Esophagus (tissue), 2 donors: ENCODE measurements at regions not wholly inside any gene's neighbourhood (a gene's known extent, or its start where the extent isn't known, plus 50 kb on each side); places are given as distances from the start of the nearest gene placed in this dataset.
A peak's percentile ranks its signal among the peaks of the same experiment; 100 is the strongest.
"Not testable (repeated sequence)": the region's sequence is repeated elsewhere in the genome, so short reads cannot be mapped to it uniquely, and the experiment has no call there.

ENCODE experiments used
- H3K27ac ChIP-seq, 2 donors: one replicate each; pipeline ENCODE4 v1.5.1; 2013; ENCODE audit warnings: low read depth in 2 of 2, mild to moderate bottlenecking in 2 of 2, inconsistent platforms in 1 of 2, low read length in 1 of 2, moderate library complexity in 1 of 2
- H3K27me3 ChIP-seq, 2 donors: one replicate each; pipeline ENCODE4 v1.6.1; 2013; ENCODE audit warnings: low read length in 2 of 2, control low read depth in 1 of 2, mild to moderate bottlenecking in 1 of 2; ENCODE audit not compliant: insufficient read depth in 2 of 2, control insufficient read depth in 1 of 2
- H3K36me3 ChIP-seq, 2 donors: one replicate each; pipeline ENCODE4 v1.6.1; 2013; ENCODE audit warnings: low read length in 1 of 2; ENCODE audit not compliant: control insufficient read depth in 2 of 2, insufficient read depth in 2 of 2
- H3K4me1 ChIP-seq, 2 donors: one replicate each; pipeline ENCODE4 v1.6.1; 2013; ENCODE audit warnings: low read length in 1 of 2; ENCODE audit not compliant: control insufficient read depth in 2 of 2, insufficient read depth in 2 of 2
- H3K4me3 ChIP-seq, 2 donors: one replicate each; pipeline ENCODE4 v1.5.1; 2013; ENCODE audit warnings: low read length in 2 of 2, mild to moderate bottlenecking in 2 of 2, low read depth in 1 of 2, moderate library complexity in 1 of 2
- H3K9me3 ChIP-seq, 2 donors: one replicate each; pipeline ENCODE4 v1.6.1; 2013; ENCODE audit warnings: mild to moderate bottlenecking in 2 of 2, low read depth in 1 of 2, low read length in 1 of 2, moderate library complexity in 1 of 2; ENCODE audit not compliant: control insufficient read depth in 2 of 2, insufficient read depth in 1 of 2
- WGBS, 2 donors: extraction: QIAGEN DNeasy Blood & Tissue Kit; methylation state at CpG; one replicate each; pipeline ENCODE4 v1.1.7; 2013; 5-methylcytosine and 5-hydroxymethylcytosine counted together
- donor health status: healthy with polysubstance abuse.
- donor health status: Bipolar disorder and iron deficiency.

DNA sequence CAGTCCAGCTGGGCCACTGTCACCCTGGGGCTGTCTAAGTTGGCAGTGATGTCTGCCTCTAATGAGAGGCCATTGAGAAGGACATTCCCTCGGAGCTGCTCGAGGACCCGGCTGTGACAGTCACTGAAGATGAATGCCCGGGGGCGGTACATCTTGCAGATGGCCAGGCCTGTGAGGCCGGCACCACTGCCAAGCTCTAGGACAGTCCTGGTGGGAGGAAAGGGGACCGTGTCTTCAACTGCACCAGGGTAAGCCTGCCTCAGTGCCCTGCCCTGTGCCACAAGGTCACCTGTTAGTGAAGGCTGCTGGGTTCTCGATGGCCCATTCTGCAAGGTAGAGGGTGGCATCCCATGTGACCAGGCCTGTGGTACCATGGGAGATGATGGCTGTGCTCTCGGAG, 236.6 kb upstream of the FRG2C start:
- WGBS, 2 donors, result 88 to 89% methylated on average over 9 of the region's 9 CpGs
- Histone ChIP-seq H3K36me3 (peaks cover 8 to 34% of the 10 kb centered on the region in 2 donors), H3K27ac (peak overlapping the region in 1 of 2 donors; percentile 4)
- H3K4me3 ChIP-seq, H3K4me1 ChIP-seq, H3K9me3 ChIP-seq, H3K27me3 ChIP-seq: not testable (repeated sequence)

DNA sequence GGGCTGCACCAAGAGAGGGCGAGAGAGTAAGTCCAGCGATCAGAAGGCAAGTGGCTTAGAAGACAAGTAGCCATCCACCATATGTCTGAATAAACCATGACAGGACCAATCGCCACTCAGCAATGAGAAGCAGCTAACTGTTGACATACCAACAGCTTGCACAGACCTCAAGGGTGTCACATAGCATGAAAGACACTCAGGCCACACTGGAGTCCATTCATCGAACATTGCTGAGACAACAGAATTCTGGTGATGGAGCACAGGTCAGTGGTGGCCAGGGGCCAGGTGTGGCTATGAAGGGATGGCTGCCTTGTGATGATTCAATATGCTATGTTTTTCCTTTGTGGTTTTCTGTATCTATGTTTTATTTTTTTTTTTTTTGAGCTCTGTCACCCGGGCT, 236.2 kb upstream of the FRG2C start:
- WGBS, 2 donors, result 92% methylated on average over 5 of the region's 5 CpGs
- H3K9me3 ChIP-seq, H3K4me3 ChIP-seq, H3K4me1 ChIP-seq, H3K27me3 ChIP-seq: not testable (repeated sequence)
- H3K36me3 ChIP-seq, result peaks cover 8 to 33% of the 10 kb centered on the region in 2 donors
- peak overlapping the region in 1 of 2 donors; percentile 4 for H3K27ac ChIP-seq

DNA sequence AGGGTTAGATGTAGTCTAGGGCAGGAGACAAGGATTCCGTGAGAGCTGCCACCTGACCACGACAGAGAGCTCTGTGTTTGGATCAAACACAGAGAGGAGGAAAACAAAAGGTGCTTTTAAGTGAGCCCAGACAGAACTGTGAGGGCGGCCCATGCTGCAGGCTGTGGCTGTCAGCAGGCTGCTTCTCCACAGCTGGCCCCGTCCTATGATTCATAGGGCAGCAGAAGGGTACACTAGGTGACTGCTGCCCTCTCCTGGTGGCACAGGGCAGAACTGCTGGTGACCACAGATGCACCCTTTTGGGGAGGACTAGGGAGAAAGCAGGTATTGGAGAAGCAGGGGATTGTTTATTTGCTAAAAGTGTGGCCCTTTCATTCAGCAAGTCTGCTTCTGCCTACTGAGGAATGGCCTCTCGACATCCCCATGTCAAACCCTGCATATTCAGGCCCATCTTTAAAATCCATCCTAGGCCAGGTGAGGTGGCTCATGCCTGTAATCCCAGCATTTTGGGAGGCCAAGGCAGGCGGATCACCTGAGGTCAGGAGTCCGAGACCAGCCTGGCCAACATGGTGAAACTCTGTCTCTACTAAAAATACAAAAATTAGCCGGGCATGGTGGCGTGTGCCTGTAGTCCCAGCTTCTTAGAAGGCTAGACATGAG, 234.4 kb upstream of the FRG2C start:
- not testable (repeated sequence) for H3K4me3 ChIP-seq, H3K9me3 ChIP-seq, H3K27me3 ChIP-seq, H3K4me1 ChIP-seq
- H3K36me3 ChIP-seq, result peaks cover 8 to 30% of the 10 kb centered on the region in 2 donors
- H3K27ac ChIP-seq, result peak overlapping the region in 1 of 2 donors; percentile 31
- 56 to 57% methylated on average over 9 of the region's 9 CpGs for WGBS, 2 donors

DNA sequence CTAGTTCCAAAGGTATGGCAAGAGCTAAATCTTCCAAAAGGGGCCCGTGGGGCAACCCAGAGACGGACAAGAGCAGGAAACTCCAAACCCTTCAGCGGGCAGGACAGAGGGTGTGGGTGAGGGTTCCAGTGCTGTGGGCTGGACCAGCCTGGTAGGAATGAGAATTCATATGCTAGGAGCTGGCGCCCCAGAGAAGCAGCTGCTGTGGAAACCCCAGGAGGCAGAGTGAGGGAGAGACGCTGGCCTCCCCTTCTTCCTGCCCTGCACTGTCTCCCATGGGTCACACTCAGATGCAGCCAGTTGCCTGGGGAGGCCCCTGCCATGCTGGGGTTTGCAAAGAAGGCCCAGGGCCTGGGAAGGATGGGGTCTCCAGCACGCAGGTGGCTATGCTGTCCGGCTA, 233.7 kb upstream of the FRG2C start:
- H3K4me3 ChIP-seq, result not testable (repeated sequence)
- 88 to 89% methylated on average over 7 of the region's 7 CpGs for WGBS, 2 donors
- peaks cover 8 to 29% of the 10 kb centered on the region in 2 donors for H3K36me3 ChIP-seq

DNA sequence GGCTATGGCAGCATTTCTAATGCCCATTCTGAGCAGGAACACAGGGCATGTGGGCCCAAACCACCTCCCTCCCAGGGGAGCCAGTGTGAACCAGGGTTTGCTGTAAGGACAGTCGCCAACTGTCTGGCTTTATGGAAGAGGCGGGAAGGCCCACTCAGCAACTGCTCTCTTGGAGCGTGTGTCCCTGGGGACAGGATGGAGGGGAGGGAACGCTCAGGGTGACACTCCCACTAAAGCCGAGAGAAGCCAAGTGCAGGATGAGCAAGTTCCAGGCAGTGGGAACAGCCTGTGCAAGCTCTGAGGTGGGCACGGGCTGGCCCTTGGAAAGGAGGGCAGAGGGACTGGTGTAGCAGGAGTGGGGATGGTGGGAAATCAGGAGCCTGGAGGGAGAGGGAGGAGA, 233.0 kb upstream of the FRG2C start:
- WGBS, 2 donors, result 79% methylated on average over 6 of the region's 6 CpGs
- not testable (repeated sequence) for H3K27ac ChIP-seq

More for the DNA sequence above, 233.7 kb upstream of the FRG2C start:
- not testable (repeated sequence) for H3K27ac ChIP-seq, H3K9me3 ChIP-seq, H3K27me3 ChIP-seq, H3K4me1 ChIP-seq

DNA sequence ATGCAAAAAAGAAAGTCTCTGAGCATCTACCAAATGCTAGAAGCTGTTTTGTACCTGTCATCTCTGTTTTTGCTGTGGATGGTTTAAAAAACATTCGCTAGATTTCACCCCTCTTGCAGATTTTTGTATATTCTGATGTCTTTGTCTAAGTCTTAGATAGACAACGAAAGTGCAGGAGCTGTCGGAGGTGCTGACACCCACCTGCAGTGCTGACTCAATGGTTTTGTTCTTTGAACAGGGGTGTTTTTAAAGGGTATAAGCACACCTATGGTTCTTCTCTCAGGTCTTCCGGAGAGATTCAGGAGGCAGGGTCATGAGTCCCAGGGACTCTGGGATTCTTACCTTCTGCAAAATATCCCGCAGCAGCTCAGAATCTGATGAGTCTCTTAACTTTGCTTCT, 231.7 kb upstream of the FRG2C start:
- not testable (repeated sequence) for H3K4me1 ChIP-seq, H3K27me3 ChIP-seq, H3K9me3 ChIP-seq, H3K4me3 ChIP-seq, H3K27ac ChIP-seq
- 87 to 91% methylated on average over 5 of the region's 5 CpGs for WGBS, 2 donors
- H3K36me3 ChIP-seq, result peaks cover 7 to 15% of the 10 kb centered on the region in 2 donors

More for the DNA sequence above, 233.0 kb upstream of the FRG2C start:
- not testable (repeated sequence) for H3K27me3 ChIP-seq, H3K4me3 ChIP-seq, H3K4me1 ChIP-seq, H3K9me3 ChIP-seq
- peaks cover 8 to 22% of the 10 kb centered on the region in 2 donors for H3K36me3 ChIP-seq

DNA sequence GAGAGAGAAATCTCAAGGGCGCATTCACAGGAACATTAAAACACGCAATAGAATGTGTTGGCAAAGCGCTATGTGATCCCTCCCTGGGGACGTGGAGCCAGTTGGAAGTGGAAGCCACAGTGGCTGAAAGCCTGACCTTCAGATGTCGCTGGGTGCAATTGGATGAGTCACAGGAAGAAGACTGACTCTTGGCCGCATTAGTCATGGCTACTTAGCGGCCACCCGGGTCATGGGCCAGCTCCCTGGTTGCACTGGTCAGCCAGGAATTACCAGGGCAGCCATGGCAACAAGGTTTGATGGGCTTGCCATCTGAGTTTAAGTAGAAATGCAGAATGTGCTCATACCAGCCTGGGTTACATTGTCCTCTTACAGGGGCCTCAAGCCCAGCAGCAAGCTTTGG, 231.2 kb upstream of the FRG2C start:
- not testable (repeated sequence) for H3K4me3 ChIP-seq, H3K27me3 ChIP-seq, H3K4me1 ChIP-seq, H3K9me3 ChIP-seq
- 47 to 50% methylated on average over 8 of the region's 8 CpGs for WGBS, 2 donors
- Histone ChIP-seq H3K27ac (peak overlapping the region; percentile 17 to 57), H3K36me3 (peaks cover 3 to 11% of the 10 kb centered on the region in 2 donors)

DNA sequence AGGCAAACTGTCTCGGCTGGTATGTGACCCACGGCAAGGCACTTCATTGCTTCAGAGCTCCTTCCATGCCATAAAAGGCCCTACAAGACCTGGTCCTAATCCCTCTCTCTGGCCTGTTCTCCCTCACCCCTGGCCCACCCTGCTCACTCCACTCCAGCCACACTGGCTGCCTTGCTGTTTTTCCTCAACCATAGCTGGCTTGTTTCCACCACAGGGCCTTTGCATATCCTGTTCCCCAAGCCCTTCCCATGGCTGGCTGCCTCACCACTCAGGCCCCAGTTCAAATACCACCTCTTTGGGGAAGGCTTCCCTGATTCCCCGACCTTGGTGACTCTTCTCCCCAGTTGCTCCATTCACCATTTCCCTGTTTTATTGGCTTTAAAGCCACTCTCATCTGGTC, 230.8 kb upstream of the FRG2C start:
- not testable (repeated sequence) for H3K36me3 ChIP-seq, H3K9me3 ChIP-seq, H3K4me3 ChIP-seq, H3K27me3 ChIP-seq, H3K4me1 ChIP-seq
- H3K27ac ChIP-seq, result peak overlapping the region; percentile 17 to 57
- 83 to 84% methylated on average over 3 of the region's 3 CpGs for WGBS, 2 donors

DNA sequence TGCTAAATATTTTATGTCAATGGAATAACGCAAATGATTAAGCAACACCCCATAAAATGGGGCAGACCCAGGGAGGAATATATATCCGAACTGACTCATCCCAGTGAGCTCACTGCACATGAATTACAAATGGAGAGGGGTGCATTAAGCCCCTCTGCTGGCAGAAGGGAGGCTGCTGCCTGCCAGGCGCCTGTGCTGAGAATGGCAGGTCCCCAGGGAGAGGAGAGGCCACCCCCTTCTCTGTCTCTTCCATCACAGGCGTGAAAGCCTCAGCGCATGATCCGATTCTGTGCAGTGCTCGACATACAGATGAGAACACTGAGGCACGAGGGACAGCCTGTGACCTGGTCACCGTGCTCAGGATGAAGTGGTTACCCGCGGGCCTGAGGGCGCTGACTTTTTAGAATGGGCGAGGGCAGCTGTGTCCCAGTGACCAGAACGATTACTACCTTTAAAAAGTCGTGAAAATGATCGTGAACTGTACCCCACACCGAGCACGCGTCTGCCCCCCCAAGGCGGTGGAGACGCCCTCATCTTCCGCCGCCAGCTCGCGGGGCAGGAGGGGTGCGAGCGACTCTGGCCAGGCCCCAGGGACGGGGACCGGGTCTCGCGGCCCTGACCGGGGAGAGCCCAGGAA, 229.7 kb upstream of the FRG2C start:
- WGBS, 2 donors, result 2 to 3% methylated on average over 32 of the region's 32 CpGs

More for the DNA sequence above, 229.7 kb upstream of the FRG2C start:
- H3K36me3 ChIP-seq, H3K4me1 ChIP-seq, H3K27me3 ChIP-seq, H3K9me3 ChIP-seq: not testable (repeated sequence)
- H3K27ac ChIP-seq, result peak overlapping the region; percentile 17 to 78
- H3K4me3 ChIP-seq, result peak overlapping the region; percentile 65 to 71
